Endodermal cell (in vitro differentiated cells): ENCODE measurements at regions not wholly inside any gene's neighbourhood (a gene's known extent, or its start where the extent isn't known, plus 50 kb on each side); places are given as distances from the start of the nearest gene placed in this dataset.
A peak's percentile ranks its signal among the peaks of the same experiment; 100 is the strongest.

ENCODE experiments used
- DNase-seq: peaks from one replicate; pipeline ENCODE4 v3.0.0-alpha.2; 2017
- H3K27ac ChIP-seq: 2 replicates; pipeline ENCODE4 v1.5.1; 2013; ENCODE audit warnings: mild to moderate bottlenecking, low read depth, low read length, moderate library complexity
- H3K27me3 ChIP-seq: 2 replicates; pipeline ENCODE4 v1.6.1; 2013; ENCODE audit warnings: mild to moderate bottlenecking, low read length, moderate library complexity; ENCODE audit not compliant: insufficient read depth, control insufficient read depth, poor library complexity, severe bottlenecking
- H3K36me3 ChIP-seq: 2 replicates; pipeline ENCODE4 v1.7.0; 2013; ENCODE audit warnings: mild to moderate bottlenecking, low read length, moderate library complexity; ENCODE audit not compliant: control insufficient read depth, insufficient read depth
- H3K4me1 ChIP-seq: one replicate; pipeline ENCODE4 v1.7.0; 2013; ENCODE audit warnings: low read length; ENCODE audit not compliant: control insufficient read depth, insufficient read depth
- H3K4me3 ChIP-seq: 2 replicates; pipeline ENCODE4 v1.5.1; 2013; ENCODE audit warnings: mild to moderate bottlenecking, low read length, moderate library complexity
- H3K9ac ChIP-seq: 2 replicates; pipeline ENCODE4 v1.6.1; 2013; ENCODE audit warnings: mild to moderate bottlenecking, low read length, moderate library complexity; ENCODE audit not compliant: poor library complexity, severe bottlenecking; ENCODE audit errors: extremely low read depth
- H3K9me3 ChIP-seq: 2 replicates; pipeline ENCODE4 v1.6.1; 2013; ENCODE audit warnings: mild to moderate bottlenecking, low read length, moderate library complexity; ENCODE audit not compliant: control insufficient read depth
- H3K27ac Mint-ChIP-seq: 2 replicates; pipeline ENCODE4 v1.8.0; 2020; ENCODE audit warnings: mixed read lengths
- H3K27me3 Mint-ChIP-seq: 2 replicates; pipeline ENCODE4 v1.8.0; 2021; ENCODE audit warnings: mild to moderate bottlenecking, mixed read lengths; ENCODE audit not compliant: insufficient read depth
- H3K36me3 Mint-ChIP-seq: 2 replicates; pipeline ENCODE4 v1.8.0; 2020; ENCODE audit warnings: low read depth, mixed read lengths
- H3K4me1 Mint-ChIP-seq: 2 replicates; pipeline ENCODE4 v1.8.0; 2020; ENCODE audit warnings: mixed read lengths
- H3K4me3 Mint-ChIP-seq: 2 replicates; pipeline ENCODE4 v1.8.0; 2020; ENCODE audit warnings: mild to moderate bottlenecking, moderate library complexity, mixed read lengths
- H3K9me3 Mint-ChIP-seq: 2 replicates; pipeline ENCODE4 v1.8.0; 2020; ENCODE audit warnings: mild to moderate bottlenecking, mixed read lengths
- WGBS, 2 experiments: methylation state at CpG; one replicate each; pipeline versions ENCODE4 v1.1.5 to v1.1.7; 2013; ENCODE audit warnings: missing lambda C conversion rate in 2 of 2, mixed read lengths in 1 of 2; ENCODE audit not compliant: insufficient coverage in 1 of 2, insufficient read length in 1 of 2; 5-methylcytosine and 5-hydroxymethylcytosine counted together
- TF ChIP-seq, protein P1 (sequence below): fragments of 200-600 bp; sonication (generic); conservative IDR thresholded peaks from 2 replicates; pipeline ENCODE4 v1.5.0; 2021; ENCODE audit warnings: antibody characterized with exemption, mild to moderate bottlenecking

DNA sequence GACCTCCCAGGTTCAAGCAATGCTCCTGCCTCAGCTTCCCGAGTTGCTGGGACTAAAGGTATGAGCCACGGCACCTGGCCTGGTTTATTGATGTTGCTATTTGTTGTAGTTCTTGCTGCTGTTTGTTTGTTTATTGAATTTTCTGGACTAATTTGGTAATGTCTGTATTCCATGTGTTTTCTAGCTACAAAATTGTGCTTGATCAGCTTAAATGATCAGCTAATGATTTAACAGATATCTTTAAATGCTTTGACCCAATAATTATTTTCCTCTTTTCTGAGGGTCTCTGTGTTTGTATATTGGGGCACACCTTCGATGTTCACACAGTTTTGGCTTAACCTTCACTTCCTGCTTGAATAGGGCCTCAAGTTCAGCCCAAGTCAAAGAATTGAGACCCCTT lies 488.1 kb upstream of the HTR2C start:
- Histone ChIP-seq H3K4me3 (no peak overlapping the region), H3K9ac (no peak overlapping the region), H3K4me1 (no peaks in the 10 kb centered on the region), H3K36me3 (no peaks in the 10 kb centered on the region), H3K27me3 (no peaks in the 10 kb centered on the region), H3K9me3 (no peaks in the 10 kb centered on the region), H3K27ac (no peak overlapping the region)
- DNase-seq = no peak
- Mint-ChIP-seq H3K4me1 (peaks cover 19% of the 10 kb centered on the region), H3K9me3 (peaks cover 9% of the 10 kb centered on the region), H3K27me3 (peaks cover 2% of the 10 kb centered on the region), H3K36me3 (no peaks in the 10 kb centered on the region), H3K27ac (no peak overlapping the region), H3K4me3 (no peak overlapping the region)
- TF ChIP-seq, protein P1, sequence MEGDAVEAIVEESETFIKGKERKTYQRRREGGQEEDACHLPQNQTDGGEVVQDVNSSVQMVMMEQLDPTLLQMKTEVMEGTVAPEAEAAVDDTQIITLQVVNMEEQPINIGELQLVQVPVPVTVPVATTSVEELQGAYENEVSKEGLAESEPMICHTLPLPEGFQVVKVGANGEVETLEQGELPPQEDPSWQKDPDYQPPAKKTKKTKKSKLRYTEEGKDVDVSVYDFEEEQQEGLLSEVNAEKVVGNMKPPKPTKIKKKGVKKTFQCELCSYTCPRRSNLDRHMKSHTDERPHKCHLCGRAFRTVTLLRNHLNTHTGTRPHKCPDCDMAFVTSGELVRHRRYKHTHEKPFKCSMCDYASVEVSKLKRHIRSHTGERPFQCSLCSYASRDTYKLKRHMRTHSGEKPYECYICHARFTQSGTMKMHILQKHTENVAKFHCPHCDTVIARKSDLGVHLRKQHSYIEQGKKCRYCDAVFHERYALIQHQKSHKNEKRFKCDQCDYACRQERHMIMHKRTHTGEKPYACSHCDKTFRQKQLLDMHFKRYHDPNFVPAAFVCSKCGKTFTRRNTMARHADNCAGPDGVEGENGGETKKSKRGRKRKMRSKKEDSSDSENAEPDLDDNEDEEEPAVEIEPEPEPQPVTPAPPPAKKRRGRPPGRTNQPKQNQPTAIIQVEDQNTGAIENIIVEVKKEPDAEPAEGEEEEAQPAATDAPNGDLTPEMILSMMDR = no peak
- WGBS, 2 experiments = 100% methylated on average over 3 of the region's 3 CpGs; no CpG with 5 or more reads in 1 of the 2 experiments

DNA sequence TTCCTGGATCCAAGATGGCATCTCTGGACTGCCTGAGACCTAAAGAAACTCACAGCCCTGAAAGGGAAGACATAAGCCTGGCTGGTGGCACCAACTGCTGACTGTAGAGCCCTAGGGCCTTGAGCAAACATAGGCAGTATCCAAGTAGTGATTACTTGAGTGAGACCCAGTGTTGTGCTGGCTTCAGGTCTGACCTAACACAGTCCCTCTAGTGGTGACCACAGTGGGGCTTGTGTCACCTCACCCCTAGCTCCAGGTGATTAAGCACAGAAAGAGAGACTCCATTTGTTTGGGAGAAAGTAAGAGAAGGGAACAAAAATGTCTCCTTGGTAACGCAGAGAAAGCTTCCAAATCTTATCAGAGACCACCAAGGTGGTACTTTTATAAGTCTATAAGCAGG lies 496.3 kb upstream of the HTR2C start:
- no peaks in the 10 kb centered on the region for H3K4me1 ChIP-seq
- 100% methylated on average over 1 of the region's 1 CpG; no CpG with 5 or more reads in 1 of the 2 experiments for WGBS, 2 experiments
- TF ChIP-seq, protein P1 = peak; percentile 76
- H3K9me3 ChIP-seq = no peaks in the 10 kb centered on the region
- no peak overlapping the region for H3K27ac ChIP-seq
- H3K4me3 Mint-ChIP-seq = no peak overlapping the region
- H3K36me3 Mint-ChIP-seq = no peaks in the 10 kb centered on the region
- H3K27ac Mint-ChIP-seq = no peak overlapping the region
- DNase-seq = peak; percentile 69
- no peak overlapping the region for H3K9ac ChIP-seq
- no peaks in the 10 kb centered on the region for H3K27me3 Mint-ChIP-seq
- peaks cover 12% of the 10 kb centered on the region for H3K9me3 Mint-ChIP-seq
- no peaks in the 10 kb centered on the region for H3K36me3 ChIP-seq
- H3K4me3 ChIP-seq = no peak overlapping the region
- no peaks in the 10 kb centered on the region for H3K27me3 ChIP-seq
- peaks cover 9% of the 10 kb centered on the region for H3K4me1 Mint-ChIP-seq

DNA sequence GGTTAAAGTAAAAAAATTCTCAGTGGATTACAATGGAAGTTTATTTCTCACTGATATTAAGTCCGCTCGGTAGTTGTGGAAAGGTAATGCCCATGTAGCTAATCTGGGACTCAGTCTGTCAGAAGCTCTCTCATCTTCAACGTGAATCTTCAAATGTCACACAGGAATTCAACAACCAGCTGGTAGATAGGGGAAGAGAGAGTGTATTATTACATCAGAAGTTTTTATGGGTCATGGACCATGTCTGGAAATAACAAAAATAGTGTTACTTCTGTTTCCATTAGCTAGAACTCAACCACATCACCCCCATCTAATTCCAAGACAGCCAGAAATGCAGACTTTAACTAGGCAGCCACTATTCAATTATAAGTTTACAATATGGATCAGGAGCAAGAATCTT lies 506.1 kb upstream of the HTR2C start:
- no peak overlapping the region for H3K4me3 ChIP-seq
- Mint-ChIP-seq H3K9me3 (no peaks in the 10 kb centered on the region), H3K36me3 (no peaks in the 10 kb centered on the region), H3K27me3 (no peaks in the 10 kb centered on the region), H3K4me3 (no peak overlapping the region), H3K4me1 (peaks cover 19% of the 10 kb centered on the region), H3K27ac (no peak overlapping the region)
- TF ChIP-seq, protein P1 = no peak
- H3K36me3 ChIP-seq = no peaks in the 10 kb centered on the region
- no peaks in the 10 kb centered on the region for H3K9me3 ChIP-seq
- H3K9ac ChIP-seq = no peak overlapping the region
- no peak for DNase-seq
- H3K27ac ChIP-seq = no peak overlapping the region
- H3K4me1 ChIP-seq = no peaks in the 10 kb centered on the region
- WGBS, 2 experiments = 59% methylated on average over 3 of the region's 3 CpGs; no CpG with 5 or more reads in 1 of the 2 experiments
- H3K27me3 ChIP-seq = no peaks in the 10 kb centered on the region
